Prostate gland (tissue), 1 donor: ENCODE measurements at regions not wholly inside any gene's neighbourhood (a gene's known extent, or its start where the extent isn't known, plus 50 kb on each side); places are given as distances from the start of the nearest gene placed in this dataset.

Experiments used
- POLR2A ChIP-seq: fragments of 450-650 bp; IDR thresholded peaks from one replicate; pipeline ENCODE4 v1.6.1; 2016; ENCODE audit warnings: antibody characterized with exemption, mild to moderate bottlenecking
- POLR2AphosphoS5 ChIP-seq: sonication (generic); formaldehyde crosslinking; IDR thresholded peaks from one replicate; pipeline ENCODE4 v1.6.1; 2017; ENCODE audit warnings: antibody characterized with exemption

DNA sequence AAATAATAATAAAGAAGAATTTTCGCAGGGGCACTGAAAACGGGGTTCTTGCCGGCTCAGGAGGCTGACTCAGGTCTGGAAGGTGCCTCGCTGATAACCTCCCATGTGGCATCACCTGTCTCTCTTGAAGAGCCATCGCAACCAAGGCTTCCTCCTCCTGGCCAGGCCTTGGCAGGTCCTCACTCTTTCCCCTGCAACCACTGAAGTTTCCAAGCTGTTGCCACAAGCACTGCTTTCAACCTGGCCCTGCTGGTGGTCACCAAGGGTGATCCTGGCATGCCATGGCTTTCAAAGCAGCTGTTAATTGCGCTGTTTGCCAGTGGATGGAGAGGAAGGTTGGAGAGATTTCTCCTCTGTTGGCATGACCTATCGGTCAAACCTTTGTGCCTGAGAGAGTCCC lies 163.6 kb upstream of the COPS8 start:
- TF ChIP-seq POLR2AphosphoS5, result no peak
- no peak for TF ChIP-seq POLR2A
